Liver (tissue), 8 donors: ENCODE measurements at regions not wholly inside any gene's neighbourhood (a gene's known extent, or its start where the extent isn't known, plus 50 kb on each side); places are given as distances from the start of the nearest gene placed in this dataset.

Experiments
- DNase-seq: peaks from one replicate; pipeline ENCODE4 v3.0.0-alpha.2; 2017; ENCODE audit warnings: low spot score
- H3K27ac ChIP-seq, 2 donors: one replicate each; pipeline ENCODE4 v1.7.0; 2013; ENCODE audit warnings: inconsistent platforms in 2 of 2, low read length in 2 of 2, control low read depth in 1 of 2, low read depth in 1 of 2, mild to moderate bottlenecking in 1 of 2
- H3K27me3 ChIP-seq, 4 donors: one replicate each; pipeline versions ENCODE4 v1.6.1 to v1.7.0; 2013; ENCODE audit warnings: low read length in 3 of 4, inconsistent platforms in 1 of 4, mild to moderate bottlenecking in 1 of 4, moderate library complexity in 1 of 4; ENCODE audit not compliant: control insufficient read depth in 4 of 4, insufficient read depth in 4 of 4
- H3K36me3 ChIP-seq, 4 donors: one replicate each; pipeline versions ENCODE4 v1.6.1 to v1.7.0; 2013; ENCODE audit warnings: low read length in 3 of 4, mild to moderate bottlenecking in 3 of 4, low read depth in 1 of 4, moderate library complexity in 1 of 4; ENCODE audit not compliant: control insufficient read depth in 4 of 4, insufficient read depth in 3 of 4
- H3K4me1 ChIP-seq, 4 donors: one replicate each; pipeline versions ENCODE4 v1.6.1 to v1.7.0; 2013; ENCODE audit warnings: low read length in 3 of 4, mild to moderate bottlenecking in 3 of 4, moderate library complexity in 1 of 4; ENCODE audit not compliant: control insufficient read depth in 4 of 4, insufficient read depth in 4 of 4
- H3K4me3 ChIP-seq, 3 donors: one replicate each; pipeline versions ENCODE4 v1.6.1 to v1.7.0; 2013; ENCODE audit warnings: low read length in 3 of 3, control low read depth in 1 of 3, low read depth in 1 of 3, mild to moderate bottlenecking in 1 of 3
- H3K9ac ChIP-seq, 2 donors: one replicate each; pipeline ENCODE4 v1.7.0; 2013; ENCODE audit warnings: low read length in 2 of 2, mild to moderate bottlenecking in 2 of 2, moderate library complexity in 2 of 2, control low read depth in 1 of 2, low read depth in 1 of 2
- H3K9me3 ChIP-seq, 4 donors: one replicate each; pipeline versions ENCODE4 v1.6.1 to v1.7.0; 2013; ENCODE audit warnings: low read length in 3 of 4; ENCODE audit not compliant: control insufficient read depth in 4 of 4
- ATF3 ChIP-seq: IDR thresholded peaks from 2 replicates; pipeline ENCODE4 v1.6.1; 2016; ENCODE audit warnings: antibody characterized with exemption
- CTCF ChIP-seq: fragments of 150-350 bp; IDR thresholded peaks from 2 replicates; pipeline ENCODE4 v1.5.1; 2017; ENCODE audit warnings: improper control_type of control experiment, low read depth, low read length; ENCODE audit not compliant: missing input control
- EGR1 ChIP-seq, 2 donors: IDR thresholded peaks; 2 replicates each; pipeline ENCODE4 v1.6.1; 2016 to 2018; ENCODE audit warnings: antibody characterized with exemption in 2 of 2, low read depth in 2 of 2
- FOXA1 ChIP-seq: IDR thresholded peaks from 2 replicates; pipeline ENCODE4 v1.6.1; 2016; ENCODE audit warnings: antibody characterized with exemption
- FOXA2 ChIP-seq: IDR thresholded peaks from 2 replicates; pipeline ENCODE4 v1.6.1; 2016; ENCODE audit warnings: antibody characterized with exemption
- GABPA ChIP-seq, 2 donors: IDR thresholded peaks in 1 of 2; conservative IDR thresholded peaks in 1 of 2; 2 replicates each; pipeline ENCODE4 v1.6.1; 2016; ENCODE audit warnings: antibody characterized with exemption in 2 of 2, mild to moderate bottlenecking in 1 of 2, moderate library complexity in 1 of 2
- HNF4A ChIP-seq, 2 donors: conservative IDR thresholded peaks; 2 replicates each; pipeline ENCODE4 v1.6.1; 2016; ENCODE audit warnings: antibody characterized with exemption in 2 of 2, mild to moderate bottlenecking in 2 of 2
- JUND ChIP-seq, 2 donors: IDR thresholded peaks; 2 replicates each; pipeline ENCODE4 v1.6.1; 2016; ENCODE audit warnings: antibody characterized with exemption in 2 of 2
- MAX ChIP-seq: IDR thresholded peaks from 2 replicates; pipeline ENCODE4 v1.6.1; 2016; ENCODE audit warnings: antibody characterized with exemption
- NR2F2 ChIP-seq: IDR thresholded peaks from 2 replicates; pipeline ENCODE4 v1.6.1; 2016; ENCODE audit warnings: antibody characterized with exemption
- RAD21 ChIP-seq, 2 donors: IDR thresholded peaks; 2 replicates each; pipeline ENCODE4 v1.6.1; 2016; ENCODE audit warnings: antibody characterized with exemption in 2 of 2, mild to moderate bottlenecking in 2 of 2
- RXRA ChIP-seq, 2 donors: IDR thresholded peaks; 2 replicates each; pipeline ENCODE4 v1.6.1; 2017 to 2018; ENCODE audit warnings: antibody characterized with exemption in 2 of 2, mild to moderate bottlenecking in 1 of 2
- SP1 ChIP-seq: IDR thresholded peaks from 2 replicates; pipeline ENCODE4 v1.6.1; 2018; ENCODE audit warnings: antibody characterized with exemption, mild to moderate bottlenecking
- TAF1 ChIP-seq: conservative IDR thresholded peaks from 2 replicates; pipeline ENCODE4 v1.6.1; 2016; ENCODE audit warnings: antibody characterized with exemption, mild to moderate bottlenecking
- YY1 ChIP-seq: IDR thresholded peaks from 2 replicates; pipeline ENCODE4 v1.6.1; 2016; ENCODE audit warnings: antibody characterized with exemption, mild to moderate bottlenecking
- ZBTB33 ChIP-seq: IDR thresholded peaks from 2 replicates; pipeline ENCODE4 v1.6.1; 2016; ENCODE audit warnings: antibody characterized with exemption
- WGBS: extraction: QIAGEN DNeasy Blood & Tissue Kit; methylation state at CpG from one replicate; pipeline ENCODE4 v1.1.7; 2013; 5-methylcytosine and 5-hydroxymethylcytosine counted together
- donor health status: healthy.
- donor health status: healthy.
- donor health status: healthy.
- donor health status: healthy.
- donor health status: healthy.

GRCh38 chr5:29239606-29240005 is 1953.9 kb upstream of the CDH6 start:
- Histone ChIP-seq H3K9ac (no peak overlapping the region), H3K27ac (no peak overlapping the region), H3K4me1 (no peaks in the 10 kb centered on the region), H3K4me3 (no peak overlapping the region), H3K9me3 (no peaks in the 10 kb centered on the region), H3K36me3 (no peaks in the 10 kb centered on the region), H3K27me3 (no peaks in the 10 kb centered on the region)
- WGBS: 82% methylated on average over 4 of the region's 4 CpGs
- no peak for DNase-seq
- TF ChIP-seq ATF3 (no peak), YY1 (no peak), SP1 (no peak), CTCF (no peak)

GRCh38 chr5:29238115-29238514 is 1955.4 kb upstream of the CDH6 start:
- Histone ChIP-seq H3K4me3 (no peak overlapping the region), H3K9ac (no peak overlapping the region), H3K4me1 (no peaks in the 10 kb centered on the region), H3K9me3 (no peaks in the 10 kb centered on the region), H3K27me3 (no peaks in the 10 kb centered on the region), H3K27ac (no peak overlapping the region), H3K36me3 (no peaks in the 10 kb centered on the region)
- WGBS: 59% methylated on average over 1 of the region's 1 CpG
- DNase-seq: no peak
- TF ChIP-seq RAD21 (IDR thresholded peaks at IDR 0.05) (no peak), MAX (no peak), YY1 (no peak), EGR1 (IDR thresholded peaks at IDR 0.05; ENCODE audit: low read depth in 2 of 2) (no peak), GABPA (IDR thresholded peaks at IDR 0.05 in 1 of 2, conservative IDR thresholded peaks at IDR 0.05 in 1 of 2) (no peak), TAF1 (no peak), FOXA2 (no peak)

- no peaks in the 10 kb centered on the region for H3K27me3 ChIP-seq
- 78% methylated on average over 1 of the region's 1 CpG for WGBS
- H3K4me3 ChIP-seq: no peak overlapping the region
- H3K36me3 ChIP-seq: no peaks in the 10 kb centered on the region
- no peak for DNase-seq
- TF ChIP-seq EGR1 (IDR thresholded peaks at IDR 0.05; ENCODE audit: low read depth in 2 of 2) (no peak), ATF3 (no peak), MAX (no peak), TAF1 (no peak)
- H3K9me3 ChIP-seq: no peaks in the 10 kb centered on the region
- H3K9ac ChIP-seq: no peak overlapping the region
- no peak overlapping the region for H3K27ac ChIP-seq
- H3K4me1 ChIP-seq: no peaks in the 10 kb centered on the region
These were observed 1962.3 kb upstream of the CDH6 start for GRCh38 chr5:29231154-29231553.

- H3K9me3 ChIP-seq: no peaks in the 10 kb centered on the region
- H3K9ac ChIP-seq: no peak overlapping the region
- H3K4me1 ChIP-seq: no peaks in the 10 kb centered on the region
- no peak overlapping the region for H3K4me3 ChIP-seq
- H3K27ac ChIP-seq: no peak overlapping the region
- no peaks in the 10 kb centered on the region for H3K27me3 ChIP-seq
- 76% methylated on average over 3 of the region's 3 CpGs for WGBS
- no peaks in the 10 kb centered on the region for H3K36me3 ChIP-seq
- no peak for DNase-seq
- TF ChIP-seq HNF4A (conservative IDR thresholded peaks at IDR 0.05) (no peak), JUND (IDR thresholded peaks at IDR 0.05) (no peak), TAF1 (no peak), FOXA2 (no peak), ATF3 (no peak), GABPA (IDR thresholded peaks at IDR 0.05 in 1 of 2, conservative IDR thresholded peaks at IDR 0.05 in 1 of 2) (no peak), RAD21 (IDR thresholded peaks at IDR 0.05) (no peak), FOXA1 (no peak), RXRA (IDR thresholded peaks at IDR 0.05) (no peak), NR2F2 (no peak), CTCF (no peak), ZBTB33 (no peak)
These were observed 1962.9 kb upstream of the CDH6 start for GRCh38 chr5:29230591-29230990.
